CD4-positive, alpha-beta T cell treated with Interleukin-6 at 100 ng/mL for 8 hours (primary cell): ENCODE measurements at regions not wholly inside any gene's neighbourhood (a gene's known extent, or its start where the extent isn't known, plus 50 kb on each side); places are given as distances from the start of the nearest gene placed in this dataset.
A peak's percentile ranks its signal among the peaks of the same experiment; 100 is the strongest.
"Not testable (repeated sequence)": the region's sequence is repeated elsewhere in the genome, so short reads cannot be mapped to it uniquely, and the experiment has no call there.

Experiments
- DNase-seq: peaks from one replicate; pipeline ENCODE4 v3.0.0-alpha.2; 2020; ENCODE audit warnings: mixed read lengths, low spot score

DNA sequence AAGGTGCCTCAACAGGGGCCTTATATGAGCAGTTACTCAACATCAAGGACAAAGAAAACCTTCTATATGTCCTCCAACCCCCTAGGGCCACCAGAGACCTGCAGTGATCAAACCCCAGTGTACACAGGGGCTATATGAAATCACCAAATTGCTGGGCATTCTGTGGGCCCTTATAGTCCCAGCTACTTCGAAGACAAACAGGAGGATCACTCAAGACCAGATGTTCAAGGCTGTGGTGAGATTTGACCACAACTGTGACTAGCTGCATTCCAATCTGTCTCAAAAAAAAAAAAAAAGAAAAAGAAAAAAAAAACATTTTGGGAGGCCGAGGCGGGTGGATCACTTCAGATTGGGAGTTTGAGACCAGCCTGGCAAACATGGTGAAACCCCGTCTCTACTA, 51.0 kb upstream of the PRB2 start:
- no peak for DNase-seq

DNA sequence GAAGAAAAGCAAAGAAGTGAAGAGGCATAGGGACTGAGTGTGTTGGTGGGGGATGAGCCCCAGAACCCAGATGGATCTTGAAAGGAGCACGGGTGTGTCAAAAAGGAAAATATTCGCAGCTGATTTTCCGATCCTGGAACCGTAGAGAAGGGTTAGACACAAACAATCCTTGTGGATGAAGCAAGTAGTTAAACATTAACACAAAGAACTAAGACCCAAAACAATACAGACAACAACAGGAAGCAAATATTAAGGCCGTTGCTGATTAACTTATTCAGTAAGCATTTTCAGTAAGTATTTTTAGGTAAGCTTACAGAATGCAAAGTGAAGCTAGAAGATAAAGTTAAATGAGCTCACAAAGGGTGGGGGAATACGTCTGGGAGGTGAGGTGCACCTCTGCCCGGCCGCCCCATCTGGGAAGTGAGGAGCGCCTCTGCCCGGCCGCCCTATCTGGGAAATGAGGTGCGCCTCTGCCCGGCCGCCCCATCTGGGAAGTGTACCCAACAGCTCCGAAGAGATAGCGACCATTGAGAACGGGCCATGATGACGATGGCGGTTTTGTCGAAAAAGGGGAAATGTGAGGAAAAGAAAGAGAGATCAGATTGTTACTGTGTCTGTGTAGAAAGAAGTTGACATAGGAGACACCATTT, 62.8 kb upstream of the PRB2 start:
- DNase-seq: no peak

DNA sequence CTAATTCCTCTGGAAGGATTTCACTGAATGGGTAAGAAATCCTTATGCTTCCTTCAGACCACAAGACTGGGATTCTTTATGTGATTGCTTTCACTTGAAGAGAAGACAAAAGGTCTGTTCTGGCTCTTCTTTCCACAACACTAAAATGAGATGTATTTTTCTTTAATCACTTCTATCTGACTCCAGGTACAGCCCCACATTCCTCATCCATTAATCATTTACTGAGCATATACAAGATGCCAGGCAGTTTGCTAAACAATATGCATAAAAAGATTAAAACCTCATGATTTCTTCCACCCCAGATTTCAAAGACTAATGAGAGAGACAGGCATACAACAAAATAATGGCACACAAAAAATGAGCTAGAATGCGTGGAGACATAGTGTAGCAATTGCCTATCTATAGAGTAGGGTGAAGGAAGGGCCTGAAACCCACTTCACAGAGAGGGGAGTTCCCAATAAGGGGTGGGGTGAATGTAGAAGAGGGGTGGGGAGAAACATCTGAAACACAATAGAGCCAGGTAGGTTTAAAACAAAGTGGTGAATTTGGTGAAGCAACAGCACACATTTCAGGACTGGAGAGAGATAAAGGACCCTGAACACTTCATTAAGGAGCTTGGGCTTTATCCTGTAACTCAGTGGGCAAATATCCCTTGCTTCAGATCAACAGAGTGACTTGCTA, 65.1 kb upstream of the PRB2 start:
- no peak for DNase-seq

DNA sequence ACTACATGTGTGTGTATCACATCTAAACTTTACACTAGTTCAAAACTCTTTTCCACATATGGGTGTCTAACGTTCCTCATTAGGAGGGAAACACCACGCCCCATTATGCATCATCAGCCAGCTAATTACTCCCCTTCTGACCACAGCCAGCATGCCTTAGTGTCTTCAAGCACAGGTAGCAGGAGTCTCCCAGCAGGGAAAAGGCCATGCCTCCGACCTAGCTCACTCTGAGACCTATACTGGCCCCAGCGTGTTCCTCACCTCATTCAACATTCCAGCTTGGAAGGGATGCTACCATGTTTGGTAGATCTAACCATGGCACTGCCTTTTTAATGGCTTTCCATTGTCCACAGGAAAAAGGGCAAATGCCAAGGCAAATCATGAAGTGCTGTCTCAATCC, 66.1 kb upstream of the PRB2 start:
- no peak for DNase-seq

DNA sequence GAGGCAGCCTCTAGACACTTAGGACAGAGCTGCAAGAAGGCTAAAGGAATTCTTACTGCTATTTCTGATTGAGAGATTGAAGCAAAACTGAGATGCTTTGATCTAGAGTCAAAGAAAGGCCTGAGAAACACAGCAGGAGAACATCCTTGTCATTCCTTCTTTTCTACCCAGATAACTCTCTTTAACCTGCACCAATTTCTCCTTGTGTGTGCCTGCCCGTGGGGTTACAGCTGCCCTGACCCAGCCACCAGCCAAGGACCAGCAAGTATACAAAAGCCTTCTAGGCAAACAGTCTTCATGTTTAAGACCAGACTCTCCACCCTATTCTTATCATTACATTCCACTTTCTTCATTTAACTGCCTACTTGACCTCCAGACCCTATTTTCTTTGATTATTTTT, 81.7 kb upstream of the PRB2 start:
- DNase-seq: no peak

DNA sequence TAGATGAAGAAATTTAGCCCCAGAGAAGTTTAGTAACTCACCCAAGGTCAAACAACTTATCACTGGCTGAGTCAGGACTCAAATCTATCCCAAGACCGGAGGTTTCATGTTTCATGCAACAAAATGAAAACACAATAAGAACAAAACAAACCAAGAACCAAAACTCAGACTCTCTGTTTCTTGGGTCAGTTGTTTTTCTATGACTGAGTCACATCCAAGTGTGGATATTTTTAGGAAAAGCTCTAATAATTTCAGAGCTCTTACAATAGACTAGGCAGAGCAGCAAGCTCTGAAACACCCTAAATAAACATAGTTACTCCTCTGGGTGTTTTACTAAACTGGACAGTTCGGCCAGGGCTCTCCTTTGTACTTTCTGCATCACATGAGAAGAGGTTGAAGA, 87.6 kb upstream of the PRB2 start:
- DNase-seq: no peak

DNA sequence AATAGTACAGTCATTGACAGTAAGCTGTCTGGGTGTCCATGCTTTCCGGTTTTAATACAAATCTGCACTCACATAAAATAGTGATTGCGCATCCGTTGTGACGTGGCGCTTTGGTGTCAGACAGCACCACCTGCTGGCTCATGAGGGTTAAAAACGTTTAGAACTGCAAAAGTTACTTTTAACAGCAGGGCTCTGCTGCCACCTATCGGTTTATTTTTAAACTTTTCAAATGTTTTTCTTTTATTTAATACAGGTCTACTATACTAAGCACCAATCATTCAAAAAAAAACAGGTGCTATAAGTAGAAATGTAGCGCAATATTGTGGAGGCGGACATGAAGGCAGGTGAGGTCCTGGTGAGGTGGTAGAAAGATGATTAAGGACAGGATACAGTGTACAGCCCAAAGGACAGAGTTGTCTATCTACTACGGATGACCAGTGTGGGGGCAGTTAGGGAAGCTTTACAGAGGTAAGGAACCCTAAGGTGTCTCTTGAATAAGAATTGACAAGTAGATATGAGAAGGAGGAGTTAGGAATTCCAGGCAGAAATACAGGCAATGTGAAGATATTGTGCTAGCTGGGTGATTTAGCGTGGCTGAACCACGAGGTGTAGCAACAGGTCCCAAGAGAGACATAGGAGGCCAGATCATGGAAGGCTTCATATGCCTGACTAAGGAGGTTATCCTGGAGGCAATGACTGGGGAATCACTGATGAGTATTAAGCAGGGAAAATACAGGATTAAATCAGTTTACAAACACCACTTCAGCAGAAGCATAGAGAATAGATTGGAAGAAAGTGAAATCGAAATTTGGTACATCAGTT, 91.5 kb upstream of the PRB2 start:
- peak; percentile 81 for DNase-seq

DNA sequence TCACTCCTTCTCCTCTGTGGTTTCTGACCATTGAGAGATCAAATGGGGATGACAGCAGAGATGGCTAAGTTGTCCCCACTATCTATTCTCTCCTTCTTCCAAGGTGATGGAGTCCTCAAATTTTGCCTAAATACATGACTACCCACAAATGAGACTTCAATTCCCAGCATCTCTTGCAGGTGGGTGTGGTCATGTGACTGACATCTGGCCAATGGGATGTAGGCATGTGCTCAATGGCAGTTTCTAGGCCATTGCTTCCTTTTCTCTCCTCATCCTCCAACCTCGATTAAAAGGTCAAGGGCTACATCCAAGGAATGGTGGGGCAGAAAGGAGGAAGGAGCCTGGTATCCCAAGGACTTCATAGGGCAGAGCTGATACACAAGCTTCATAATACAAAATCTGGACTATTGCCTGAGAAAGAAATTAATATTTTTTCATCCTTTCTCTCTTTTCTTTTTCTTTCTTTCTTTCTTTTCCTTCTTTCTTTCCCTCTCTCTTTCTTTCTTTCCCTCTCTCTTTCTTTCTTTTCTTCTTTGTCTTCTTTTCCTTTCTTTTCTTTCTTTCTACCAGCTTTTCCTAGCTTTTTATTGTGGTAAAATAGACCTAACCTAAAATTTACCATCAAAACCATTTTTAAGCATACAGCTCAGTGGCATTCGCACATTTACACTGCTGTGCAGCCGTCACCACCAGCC, 100.9 kb upstream of the PRB2 start:
- DNase-seq: no peak

DNA sequence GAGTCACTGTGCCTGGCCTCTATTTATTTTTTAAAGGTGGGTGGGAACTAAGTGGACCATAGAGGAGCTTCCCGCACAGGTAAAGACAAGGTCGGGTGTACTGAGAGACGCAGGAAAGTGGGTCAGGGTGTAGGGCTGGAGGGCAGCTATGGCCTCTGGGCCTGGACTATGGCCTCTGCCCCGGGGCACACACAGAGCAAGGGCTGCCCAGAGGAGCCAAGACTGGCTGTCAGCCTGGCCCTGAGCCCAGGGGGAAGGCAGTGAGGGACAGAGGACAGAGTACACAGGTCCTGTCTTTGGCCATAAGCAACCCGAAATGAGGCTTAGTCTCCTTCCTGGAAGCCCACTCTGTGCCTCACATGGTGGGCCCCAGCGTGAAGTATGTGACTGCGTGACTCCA, 102.1 kb upstream of the PRB2 start:
- DNase-seq: no peak

DNA sequence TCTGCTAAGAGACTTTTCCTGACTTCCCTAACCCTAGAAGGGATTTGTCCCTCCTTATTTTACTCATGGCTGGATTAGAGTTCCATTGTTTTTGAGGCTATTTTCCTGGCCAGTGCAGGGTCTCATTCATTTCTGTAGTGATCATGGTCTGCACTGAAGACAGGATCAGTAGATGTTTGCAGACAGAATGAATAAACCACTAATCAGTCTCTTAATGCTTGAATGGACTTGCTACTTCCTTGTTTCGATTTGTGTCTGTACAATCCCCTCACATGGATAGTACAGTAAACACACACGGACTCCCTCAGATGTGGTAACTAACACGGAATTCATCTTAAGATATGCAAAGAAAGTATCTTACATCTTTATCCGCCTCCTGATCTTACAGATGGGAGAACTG, 102.6 kb upstream of the PRB2 start:
- DNase-seq: no peak

DNA sequence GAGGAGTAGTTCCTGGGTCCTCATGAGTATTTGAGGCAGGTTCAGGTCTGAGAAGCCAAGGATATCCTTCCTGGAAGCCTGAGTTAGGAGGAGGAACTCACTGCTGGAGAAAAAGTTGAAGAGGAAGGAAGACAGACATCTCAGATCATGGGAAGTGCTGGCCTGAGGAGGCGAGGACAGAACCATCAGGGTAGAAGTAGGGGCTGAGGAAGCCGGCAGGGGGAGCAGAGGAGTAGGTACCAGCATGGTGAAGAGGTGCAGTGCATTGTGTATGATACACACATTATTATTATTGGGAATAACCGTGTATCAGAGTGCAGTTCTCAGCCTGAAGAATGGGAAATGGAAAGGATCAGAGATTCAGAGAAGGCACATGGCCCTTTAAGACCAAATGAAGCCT, 103.2 kb upstream of the PRB2 start:
- DNase-seq: not testable (repeated sequence)

DNA sequence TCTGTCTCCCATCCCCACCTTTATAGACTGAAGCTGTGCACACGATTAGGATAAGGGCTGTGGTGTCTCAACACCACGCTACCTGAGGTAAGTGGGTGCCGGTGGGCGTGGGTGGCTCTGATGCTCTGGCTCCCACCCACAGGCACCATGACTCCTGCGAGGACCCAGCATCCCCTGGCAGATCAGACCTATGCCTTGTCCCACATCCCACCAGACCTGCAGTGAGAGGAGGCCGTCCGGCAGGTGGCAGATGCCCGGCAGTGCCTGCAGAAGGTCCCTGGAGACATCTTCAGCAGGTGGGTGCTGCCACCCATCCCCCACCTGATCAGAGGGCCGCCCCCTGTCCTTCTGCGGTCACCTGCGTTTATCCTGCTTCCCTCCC, 104.4 kb upstream of the PRB2 start:
- DNase-seq: no peak

DNA sequence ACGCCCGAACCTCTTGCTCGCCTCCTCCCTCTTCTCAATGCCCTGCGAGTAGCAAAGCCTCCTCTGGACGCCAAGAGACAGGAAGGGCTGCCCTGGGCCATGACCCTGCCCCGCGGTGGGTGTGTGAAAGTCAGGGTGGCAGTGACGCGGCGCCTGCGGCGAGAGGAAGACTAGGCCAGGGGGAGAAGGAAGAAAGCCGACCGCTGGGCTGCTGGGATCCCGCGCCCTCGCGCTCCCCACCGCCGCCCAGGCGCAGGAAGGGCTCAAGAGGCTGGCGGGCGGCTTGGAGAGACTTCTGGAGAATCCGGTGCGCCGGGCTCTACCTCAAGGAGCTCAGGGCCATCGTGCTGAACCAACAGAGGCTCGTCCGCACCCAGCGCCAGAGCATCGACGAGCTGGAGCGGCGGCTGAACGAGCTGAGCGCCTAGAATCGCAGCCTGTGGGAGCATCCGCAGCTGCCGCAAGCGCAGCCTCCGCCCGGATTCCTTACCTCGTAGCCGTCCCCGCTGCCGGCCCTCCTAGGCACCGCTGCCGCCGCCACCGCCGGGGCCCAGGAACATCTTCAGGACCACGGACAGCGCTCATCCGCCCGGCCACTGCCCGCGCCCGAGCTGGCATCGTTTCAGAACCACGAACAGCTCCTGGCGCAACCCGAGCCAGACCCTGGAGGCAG, 105.0 kb upstream of the PRB2 start:
- peak; percentile 53 for DNase-seq

DNA sequence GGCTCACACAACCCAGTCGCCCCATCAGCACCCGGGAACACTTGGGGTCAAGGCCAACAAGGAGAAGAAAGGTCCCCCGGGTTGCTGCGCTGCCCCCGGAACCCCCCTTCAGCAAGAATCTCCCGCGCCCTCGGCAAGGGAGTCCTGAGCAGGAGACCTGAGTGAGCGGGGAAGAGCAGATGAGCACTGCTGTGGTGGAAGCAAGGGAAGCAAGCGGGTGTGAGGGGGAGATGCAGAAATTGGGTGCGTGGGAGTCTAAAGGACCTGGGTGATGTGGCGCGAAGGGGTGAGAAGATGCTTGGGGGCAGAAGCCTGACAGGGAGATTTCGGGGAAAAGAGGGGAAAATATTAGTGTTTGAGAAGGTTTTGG, 105.5 kb upstream of the PRB2 start:
- no peak for DNase-seq

DNA sequence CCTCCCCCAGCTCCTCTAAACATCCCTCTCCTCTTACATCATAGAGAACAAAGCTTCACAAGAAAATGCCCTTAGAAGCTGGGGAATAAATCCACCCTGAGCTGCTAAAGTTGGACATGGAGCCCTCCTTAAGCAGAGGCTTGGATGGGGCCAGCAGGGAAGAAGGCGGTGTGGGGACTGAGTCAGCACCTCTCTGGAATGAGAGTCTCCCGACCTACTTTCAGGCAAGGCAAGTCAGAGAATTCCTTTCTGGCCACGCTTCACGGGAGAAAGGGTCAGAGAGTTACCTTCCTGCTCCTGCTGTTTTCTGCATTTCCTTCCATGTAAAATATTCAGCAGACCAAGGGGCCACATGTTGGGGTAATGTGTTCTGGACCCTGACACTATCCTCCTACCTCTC, 113.3 kb upstream of the PRB2 start:
- DNase-seq: no peak

DNA sequence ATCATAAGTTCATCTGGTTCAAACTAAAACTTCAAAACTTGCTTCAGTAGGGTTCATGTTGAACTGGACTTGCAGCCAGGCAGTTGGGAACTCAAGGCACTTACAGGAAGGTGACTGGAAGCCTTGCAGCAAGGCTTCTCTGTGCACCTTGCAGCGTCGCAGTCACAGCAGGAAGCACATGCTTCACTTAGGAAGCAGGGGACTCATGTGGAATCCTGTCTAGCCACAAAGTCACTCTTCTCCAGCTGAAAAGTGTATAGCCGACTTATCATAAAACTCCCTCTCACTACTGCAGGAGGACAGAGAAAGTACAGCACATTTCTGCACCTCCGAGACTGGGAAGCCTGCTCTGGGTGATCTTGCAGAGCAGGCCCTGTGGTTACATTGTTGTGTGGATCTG, 114.0 kb upstream of the PRB2 start:
- no peak for DNase-seq

DNA sequence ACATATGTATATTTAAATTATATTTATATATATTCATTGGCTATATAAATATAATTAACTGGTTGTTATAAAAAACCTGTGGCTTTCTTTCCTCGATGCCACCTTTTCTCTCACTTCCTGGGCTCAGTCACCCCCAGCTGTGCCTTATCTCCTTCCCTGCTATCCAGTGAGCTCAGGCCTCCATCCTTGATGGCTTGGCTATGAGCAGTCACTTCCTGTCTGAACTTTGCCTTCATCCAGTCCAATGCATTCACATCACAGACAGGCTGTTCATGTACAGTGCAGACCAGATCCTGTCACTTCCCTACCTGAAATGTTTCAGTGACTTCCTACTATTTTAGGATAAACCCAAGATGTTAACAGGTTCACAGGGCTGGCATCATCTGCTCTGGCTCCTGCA, 115.3 kb upstream of the PRB2 start:
- no peak for DNase-seq

DNA sequence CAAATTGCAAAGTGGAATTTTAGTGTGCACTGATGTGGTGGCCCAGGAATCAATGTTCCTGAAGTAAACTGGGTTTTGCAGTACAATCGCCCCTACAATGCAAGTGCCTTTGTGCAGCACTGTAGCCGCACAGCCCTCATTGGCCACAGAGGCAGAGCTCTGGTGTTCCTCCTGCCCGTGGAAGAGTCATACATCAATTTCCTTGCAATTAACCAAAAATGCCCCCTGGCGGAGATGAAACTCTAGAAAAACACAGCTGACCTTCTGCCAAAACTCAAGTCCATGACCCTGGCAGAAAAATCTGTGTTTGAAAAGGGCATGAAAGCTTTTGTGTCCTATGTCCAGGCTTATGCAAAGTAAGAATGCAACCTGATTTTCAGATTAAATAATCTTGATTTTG, 117.9 kb upstream of the PRB2 start:
- no peak for DNase-seq

DNA sequence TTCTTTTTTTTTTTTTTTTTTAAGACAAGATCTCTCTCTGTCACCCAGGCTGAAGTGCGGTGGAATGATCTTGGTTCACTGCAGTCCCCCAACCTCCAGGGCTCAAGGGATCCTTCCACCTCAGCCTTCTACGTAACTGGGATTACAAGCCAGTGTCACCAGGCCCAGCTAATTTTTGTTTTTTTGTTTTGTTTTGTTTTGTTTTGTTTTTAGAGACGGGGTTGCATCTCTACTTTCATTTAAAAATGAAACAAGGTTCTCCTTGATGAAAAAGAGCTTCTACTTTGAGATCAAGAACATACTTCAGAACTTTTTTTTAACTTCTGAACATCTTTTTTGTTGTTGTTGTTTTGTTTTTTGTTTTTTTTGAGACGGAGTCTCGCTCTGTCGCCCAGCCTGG, 121.7 kb upstream of the PRB2 start:
- no peak for DNase-seq

DNA sequence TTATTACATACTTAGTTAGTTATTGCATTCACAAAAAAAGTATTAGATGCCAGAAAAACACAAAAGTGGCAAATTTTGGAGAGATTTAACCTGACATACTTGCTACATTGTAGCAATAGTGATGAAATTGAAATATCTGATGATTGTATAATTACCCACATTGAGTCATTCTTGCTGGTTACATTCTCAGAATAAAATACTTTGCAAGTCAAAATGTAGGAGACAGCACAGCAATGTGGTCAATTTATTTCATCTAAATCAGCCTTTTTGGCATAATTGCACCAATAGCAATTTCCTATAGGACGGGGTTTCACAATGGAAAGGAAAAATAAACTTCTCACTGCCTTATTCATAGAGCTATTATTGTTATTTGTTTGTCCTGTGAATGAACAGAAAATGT, 125.0 kb upstream of the ETV6 start:
- no peak for DNase-seq

DNA sequence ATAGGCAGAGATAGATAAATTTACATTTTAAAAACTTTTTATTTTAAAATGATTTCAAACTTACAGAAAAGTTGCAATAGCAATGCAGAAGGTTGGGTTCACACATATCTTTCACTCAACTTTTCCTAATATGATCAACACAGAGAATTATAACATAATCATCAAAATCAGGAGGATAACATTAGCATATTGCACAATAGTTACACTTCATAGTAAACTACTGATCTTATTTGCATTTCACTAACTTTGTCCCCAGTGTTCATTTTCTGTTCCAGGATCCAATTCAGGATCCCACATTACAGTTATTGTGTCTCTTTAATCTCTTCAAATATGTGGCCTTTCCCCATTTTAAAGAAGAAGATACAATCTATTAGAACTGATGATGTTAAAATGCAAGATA, 115.4 kb upstream of the ETV6 start:
- no peak for DNase-seq

DNA sequence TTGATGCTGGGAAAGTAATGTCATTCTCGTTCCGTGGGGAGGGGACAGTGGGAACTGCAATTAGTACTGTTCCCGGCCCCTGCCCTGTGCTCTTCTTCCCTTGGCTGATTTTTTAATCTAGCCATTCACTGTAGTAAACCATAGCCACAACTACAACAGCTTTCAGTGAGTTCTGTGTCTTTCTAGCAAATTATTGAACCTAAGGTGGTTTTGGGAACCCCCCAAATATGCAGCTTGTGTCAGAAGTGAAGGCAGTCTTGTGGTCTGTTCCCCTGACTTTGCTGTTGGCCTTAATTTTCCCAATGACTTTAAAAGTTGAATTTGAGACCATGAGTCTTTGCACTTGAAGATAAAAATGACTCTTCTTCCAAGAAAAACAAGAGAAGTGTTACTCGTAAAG, 114.3 kb upstream of the ETV6 start:
- no peak for DNase-seq
